ENCODE measurements at regions not wholly inside any gene's neighbourhood (a gene's known extent, or its start where the extent isn't known, plus 50 kb on each side); places are given as distances from the start of the nearest gene placed in this dataset.

- Mint-ChIP-seq H3K36me3 (ENCODE audit: low read depth) (no peaks in the 10 kb centered on the region), H3K9me3 (ENCODE audit: insufficient read depth) (peaks cover 14% of the 10 kb centered on the region), H3K27me3 (ENCODE audit: low read depth) (no peaks in the 10 kb centered on the region), H3K4me3 (no peak overlapping the region), H3K4me1 (ENCODE audit: low read depth) (no peaks in the 10 kb centered on the region), H3K27ac (no peak overlapping the region)
- ChIA-PET POLR2A (no interaction called here), CTCF (no interaction called here)
- ATAC-seq (no peak), DNase-seq (no peak)
Measured at GRCh38 chr1:164356511-164356910, 202.5 kb upstream of the PBX1 start.

DNA sequence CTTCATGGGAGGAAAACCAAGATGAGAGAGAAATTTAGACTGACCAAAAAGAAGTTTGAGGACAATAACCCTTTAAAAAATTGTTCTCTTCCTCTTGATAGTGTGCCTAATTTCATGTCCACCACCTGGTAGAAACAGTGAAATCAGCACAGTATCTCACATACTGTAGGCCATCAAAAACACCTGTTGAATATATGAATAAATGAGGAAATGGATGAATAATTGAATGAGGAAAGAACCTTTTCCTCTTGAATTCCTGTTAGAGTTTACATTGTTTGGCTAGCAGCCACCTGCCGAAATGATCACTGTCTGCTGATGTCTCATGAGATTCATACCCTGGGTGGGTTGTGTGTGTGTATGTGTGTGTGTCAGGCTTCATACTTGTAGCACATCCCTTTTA is 198.7 kb upstream of the PBX1 start:
- no peak overlapping the region for H3K27ac Mint-ChIP-seq
- CTCF ChIA-PET = no interaction called here
- POLR2A ChIA-PET = no interaction called here

DNA sequence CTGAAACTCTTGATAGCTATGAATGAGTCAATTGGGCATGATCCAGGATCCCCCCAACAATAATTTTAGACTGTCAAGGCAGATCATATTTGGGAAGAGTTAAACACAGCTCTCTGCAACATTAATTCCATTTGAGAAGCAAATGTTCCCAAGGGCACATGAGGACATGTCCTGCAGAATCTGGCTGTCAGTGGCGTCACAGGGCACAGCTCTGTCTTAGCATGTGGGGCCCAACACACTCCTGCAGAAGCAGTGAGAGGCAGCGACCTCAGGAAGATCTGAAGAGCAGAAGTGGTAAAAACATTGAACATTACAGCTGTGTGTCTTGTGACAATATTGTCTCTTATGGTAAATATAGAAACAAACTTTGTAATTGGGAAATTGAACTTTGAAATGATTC is 197.1 kb upstream of the PBX1 start:
- no peak for ATAC-seq
- Mint-ChIP-seq H3K9me3 (ENCODE audit: insufficient read depth) (peaks cover 5% of the 10 kb centered on the region), H3K4me3 (no peak overlapping the region), H3K36me3 (ENCODE audit: low read depth) (no peaks in the 10 kb centered on the region), H3K4me1 (ENCODE audit: low read depth) (no peaks in the 10 kb centered on the region), H3K27me3 (ENCODE audit: low read depth) (no peaks in the 10 kb centered on the region), H3K27ac (no peak overlapping the region)
- ChIA-PET POLR2A (no interaction called here), CTCF (no interaction called here)
- no peak for DNase-seq

More for the DNA sequence above, 198.7 kb upstream of the PBX1 start:
- Mint-ChIP-seq H3K27me3 (ENCODE audit: low read depth) (no peaks in the 10 kb centered on the region), H3K9me3 (ENCODE audit: insufficient read depth) (peaks cover 5% of the 10 kb centered on the region), H3K4me1 (ENCODE audit: low read depth) (no peaks in the 10 kb centered on the region), H3K4me3 (no peak overlapping the region), H3K36me3 (ENCODE audit: low read depth) (no peaks in the 10 kb centered on the region)
- ATAC-seq (no peak), DNase-seq (no peak)

DNA sequence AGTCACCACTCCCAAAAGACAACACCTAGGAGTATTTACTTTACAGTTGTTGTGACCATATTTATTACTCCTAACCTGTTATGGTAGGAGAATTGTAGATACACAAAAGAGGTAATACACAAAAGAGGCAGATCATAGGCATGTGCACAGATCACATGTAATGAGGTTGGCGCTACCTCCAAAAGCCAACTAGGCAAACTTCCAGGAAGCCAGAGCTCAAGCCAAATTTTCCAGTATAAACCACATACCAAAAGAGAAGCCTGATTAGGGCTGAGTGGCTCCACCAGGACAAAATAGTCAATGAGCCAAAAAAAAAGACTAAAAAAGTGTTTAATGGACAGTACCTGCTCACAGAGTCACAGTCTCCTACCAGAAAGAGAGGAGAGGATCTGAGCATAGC is 195.0 kb upstream of the PBX1 start:
- Mint-ChIP-seq H3K4me1 (ENCODE audit: low read depth) (no peaks in the 10 kb centered on the region), H3K4me3 (no peak overlapping the region), H3K27me3 (ENCODE audit: low read depth) (no peaks in the 10 kb centered on the region), H3K36me3 (ENCODE audit: low read depth) (no peaks in the 10 kb centered on the region), H3K9me3 (ENCODE audit: insufficient read depth) (peaks cover 5% of the 10 kb centered on the region), H3K27ac (no peak overlapping the region)
- no peak for ATAC-seq
- POLR2A ChIA-PET = no interaction called here
- DNase-seq = no peak
- CTCF ChIA-PET = no interaction called here

DNA sequence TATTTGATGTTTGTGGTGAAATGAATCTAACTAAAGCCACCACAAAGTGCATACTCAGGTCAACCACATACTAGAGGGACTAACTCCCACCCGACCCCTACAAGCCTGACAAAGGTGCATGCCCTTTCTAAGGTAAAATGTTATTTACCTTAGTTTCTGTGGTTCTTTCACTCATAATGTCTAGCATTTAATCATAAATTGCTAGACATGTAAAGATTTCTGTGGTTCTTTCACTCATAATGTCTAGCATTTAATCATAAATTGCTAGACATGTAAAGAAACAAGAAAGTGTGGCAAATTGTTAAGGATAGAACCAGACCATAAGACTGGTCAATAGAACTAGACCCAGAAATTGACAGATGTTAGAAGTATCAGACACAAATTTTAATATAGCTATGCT is 193.0 kb upstream of the PBX1 start:
- Mint-ChIP-seq H3K27me3 (ENCODE audit: low read depth) (no peaks in the 10 kb centered on the region), H3K4me1 (ENCODE audit: low read depth) (no peaks in the 10 kb centered on the region), H3K4me3 (no peak overlapping the region), H3K9me3 (ENCODE audit: insufficient read depth) (peaks cover 5% of the 10 kb centered on the region), H3K27ac (no peak overlapping the region), H3K36me3 (ENCODE audit: low read depth) (no peaks in the 10 kb centered on the region)
- ATAC-seq (no peak), DNase-seq (no peak)
- POLR2A ChIA-PET = no interaction called here
- CTCF ChIA-PET = no interaction called here

DNA sequence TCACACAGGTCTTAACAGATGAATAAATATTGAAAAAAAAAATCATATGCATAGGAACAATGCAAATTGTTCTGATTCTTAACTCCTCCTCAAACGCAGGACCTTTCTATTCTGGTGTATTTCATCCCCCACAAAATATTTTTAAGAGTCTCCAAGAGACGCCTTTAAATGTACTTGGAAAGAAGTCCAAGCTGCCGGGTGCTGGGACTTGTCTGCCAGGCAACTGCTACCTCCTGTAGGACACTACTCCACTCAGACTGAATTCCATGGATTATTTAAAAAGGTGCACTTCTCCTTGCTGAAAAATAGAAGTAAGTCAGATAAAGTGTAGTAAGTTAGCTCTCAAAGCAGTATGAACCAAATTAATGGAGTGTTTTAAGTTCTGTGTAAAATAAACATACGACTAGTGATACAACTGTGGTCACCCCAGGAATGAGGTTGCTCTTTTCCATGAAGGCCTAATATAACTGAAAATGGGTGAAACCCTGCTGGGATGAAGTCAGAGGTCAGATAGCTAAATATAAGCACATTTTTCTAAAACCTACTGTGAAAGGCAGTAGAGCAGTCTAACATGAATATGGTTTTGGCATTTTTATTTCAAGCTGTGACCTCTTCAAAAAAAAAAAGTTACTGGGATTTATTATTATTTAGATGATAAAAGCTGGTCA is 189.2 kb upstream of the PBX1 start:
- no peak for DNase-seq
- H3K9me3 Mint-ChIP-seq (ENCODE audit: insufficient read depth) = no peaks in the 10 kb centered on the region
- H3K27ac Mint-ChIP-seq = no peak overlapping the region
- H3K36me3 Mint-ChIP-seq (ENCODE audit: low read depth) = no peaks in the 10 kb centered on the region
- no peak for ATAC-seq
- H3K27me3 Mint-ChIP-seq (ENCODE audit: low read depth) = no peaks in the 10 kb centered on the region
- H3K4me1 Mint-ChIP-seq (ENCODE audit: low read depth) = no peaks in the 10 kb centered on the region
- ChIA-PET POLR2A (no interaction called here), CTCF (no interaction called here)
- no peak overlapping the region for H3K4me3 Mint-ChIP-seq

GRCh38 chr1:164380893-164381292 is 178.1 kb upstream of the PBX1 start:
- no peaks in the 10 kb centered on the region for H3K36me3 Mint-ChIP-seq (ENCODE audit: low read depth)

GRCh38 chr1:164382384-164382783 is 176.6 kb upstream of the PBX1 start:
- no peak overlapping the region for H3K27ac Mint-ChIP-seq
- no peaks in the 10 kb centered on the region for H3K36me3 Mint-ChIP-seq (ENCODE audit: low read depth)
- no peaks in the 10 kb centered on the region for H3K4me1 Mint-ChIP-seq (ENCODE audit: low read depth)
- ATAC-seq (no peak), DNase-seq (no peak)
- H3K27me3 Mint-ChIP-seq (ENCODE audit: low read depth) = no peaks in the 10 kb centered on the region
- no peaks in the 10 kb centered on the region for H3K9me3 Mint-ChIP-seq (ENCODE audit: insufficient read depth)
- POLR2A ChIA-PET = no interaction called here
- no peak overlapping the region for H3K4me3 Mint-ChIP-seq
- CTCF ChIA-PET = no interaction called here

More at GRCh38 chr1:164380893-164381292, 178.1 kb upstream of the PBX1 start:
- Mint-ChIP-seq H3K27me3 (ENCODE audit: low read depth) (no peaks in the 10 kb centered on the region), H3K4me3 (no peak overlapping the region), H3K4me1 (ENCODE audit: low read depth) (no peaks in the 10 kb centered on the region), H3K9me3 (ENCODE audit: insufficient read depth) (no peaks in the 10 kb centered on the region), H3K27ac (no peak overlapping the region)
- ChIA-PET POLR2A (no interaction called here), CTCF (no interaction called here)
- ATAC-seq (no peak), DNase-seq (no peak)

DNA sequence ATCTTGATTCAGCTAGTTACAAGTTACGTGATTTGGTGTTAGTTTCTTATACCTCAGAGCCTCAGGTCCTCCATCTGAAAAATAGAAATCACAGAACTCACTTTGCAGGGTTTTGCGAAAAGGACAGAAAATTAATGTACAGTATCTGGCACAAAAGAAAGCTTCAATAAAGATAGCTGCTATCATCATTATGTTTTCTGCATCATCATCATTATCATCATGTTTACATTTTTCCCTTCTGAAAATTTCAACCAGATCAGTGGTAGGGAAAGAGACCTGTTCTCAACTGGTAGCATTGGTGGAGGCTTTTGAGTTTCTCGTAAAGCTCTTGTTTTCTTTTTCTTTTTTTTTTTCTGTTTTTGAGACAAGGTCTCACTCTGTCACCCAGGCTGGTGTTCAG is 174.7 kb upstream of the PBX1 start:
- H3K9me3 Mint-ChIP-seq (ENCODE audit: insufficient read depth) = no peaks in the 10 kb centered on the region
- H3K27me3 Mint-ChIP-seq (ENCODE audit: low read depth) = no peaks in the 10 kb centered on the region
- H3K4me1 Mint-ChIP-seq (ENCODE audit: low read depth) = no peaks in the 10 kb centered on the region
- DNase-seq = no peak
- no peak for ATAC-seq
- CTCF ChIA-PET = no interaction called here
- no peak overlapping the region for H3K4me3 Mint-ChIP-seq
- POLR2A ChIA-PET = no interaction called here
- no peak overlapping the region for H3K27ac Mint-ChIP-seq
- no peaks in the 10 kb centered on the region for H3K36me3 Mint-ChIP-seq (ENCODE audit: low read depth)

- H3K27me3 Mint-ChIP-seq (ENCODE audit: low read depth) = no peaks in the 10 kb centered on the region
- no peak for ATAC-seq
- no peak overlapping the region for H3K27ac Mint-ChIP-seq
- no peak overlapping the region for H3K4me3 Mint-ChIP-seq
- H3K4me1 Mint-ChIP-seq (ENCODE audit: low read depth) = no peaks in the 10 kb centered on the region
- no peak for DNase-seq
- H3K36me3 Mint-ChIP-seq (ENCODE audit: low read depth) = no peaks in the 10 kb centered on the region
- POLR2A ChIA-PET = no interaction called here
- CTCF ChIA-PET = no interaction called here
- no peaks in the 10 kb centered on the region for H3K9me3 Mint-ChIP-seq (ENCODE audit: insufficient read depth)
Measured at GRCh38 chr1:164417016-164417704, 141.8 kb upstream of the PBX1 start.

DNA sequence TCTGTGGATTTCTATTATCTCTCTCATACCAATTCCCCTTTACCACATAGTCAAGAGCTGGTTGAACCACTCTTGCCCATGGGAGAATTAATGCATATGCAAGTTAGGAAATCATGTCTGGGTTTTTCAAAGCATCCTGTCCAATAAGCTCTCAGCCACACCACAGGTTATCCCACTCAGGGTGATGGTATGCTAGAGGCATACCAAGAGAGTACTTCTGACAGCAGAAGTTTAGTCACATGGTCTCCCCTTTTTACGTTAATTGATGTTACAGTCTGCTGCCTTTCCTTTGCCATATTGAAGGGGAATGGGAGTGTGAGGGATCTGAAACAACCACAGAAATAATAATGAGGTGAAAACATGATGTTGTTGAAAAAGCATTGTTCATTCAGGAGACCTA is 135.8 kb upstream of the PBX1 start:
- H3K4me3 Mint-ChIP-seq = no peak overlapping the region
- no peaks in the 10 kb centered on the region for H3K4me1 Mint-ChIP-seq (ENCODE audit: low read depth)
- H3K27ac Mint-ChIP-seq = no peak overlapping the region
- no peaks in the 10 kb centered on the region for H3K27me3 Mint-ChIP-seq (ENCODE audit: low read depth)
- ChIA-PET POLR2A (no interaction called here), CTCF (no interaction called here)
- ATAC-seq (no peak), DNase-seq (no peak)
- no peaks in the 10 kb centered on the region for H3K36me3 Mint-ChIP-seq (ENCODE audit: low read depth)
- no peaks in the 10 kb centered on the region for H3K9me3 Mint-ChIP-seq (ENCODE audit: insufficient read depth)

- POLR2A ChIA-PET = no interaction called here
- Mint-ChIP-seq H3K36me3 (ENCODE audit: low read depth) (no peaks in the 10 kb centered on the region), H3K9me3 (ENCODE audit: insufficient read depth) (no peaks in the 10 kb centered on the region), H3K4me1 (ENCODE audit: low read depth) (no peaks in the 10 kb centered on the region), H3K4me3 (no peak overlapping the region), H3K27ac (no peak overlapping the region), H3K27me3 (ENCODE audit: low read depth) (no peaks in the 10 kb centered on the region)
- CTCF ChIA-PET = no interaction called here
- DNase-seq (no peak), ATAC-seq (no peak)
Measured at GRCh38 chr1:164433141-164433817, 125.7 kb upstream of the PBX1 start.

DNA sequence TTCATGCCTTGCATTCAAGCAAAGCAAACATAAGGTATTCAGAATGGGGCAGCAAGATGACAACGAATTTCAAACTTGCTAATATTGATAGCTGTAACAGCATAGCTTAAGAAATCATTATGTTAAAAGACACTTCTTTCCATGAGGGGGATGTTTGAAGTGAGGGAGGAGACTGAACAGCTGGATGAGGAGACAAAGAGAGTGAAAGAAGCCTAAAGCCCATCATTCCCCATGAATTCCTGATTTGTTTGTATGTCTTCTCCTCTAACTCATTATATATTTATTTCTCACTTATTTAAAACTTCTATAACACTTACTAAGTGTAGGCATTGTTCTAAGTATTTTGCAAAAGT is 125.2 kb upstream of the PBX1 start:
- Mint-ChIP-seq H3K4me3 (no peak overlapping the region), H3K9me3 (ENCODE audit: insufficient read depth) (no peaks in the 10 kb centered on the region), H3K27me3 (ENCODE audit: low read depth) (no peaks in the 10 kb centered on the region), H3K4me1 (ENCODE audit: low read depth) (no peaks in the 10 kb centered on the region), H3K36me3 (ENCODE audit: low read depth) (no peaks in the 10 kb centered on the region), H3K27ac (no peak overlapping the region)
- ATAC-seq (no peak), DNase-seq (no peak)
- CTCF ChIA-PET = no interaction called here
- POLR2A ChIA-PET = no interaction called here

All from activated CD8-positive, alpha-beta T cell treated with anti-CD3 and anti-CD28 coated beads, Interleukin-2, amount 10 ng/mL, durations not matched to agents 7 days and 5 days (primary cell).